ENCODE measurements at regions not wholly inside any gene's neighbourhood (a gene's known extent, or its start where the extent isn't known, plus 50 kb on each side); places are given as distances from the start of the nearest gene placed in this dataset.

GRCh38 chr13:31053091-31053490 lies 108.6 kb downstream of the HSPH1 start:
- no peak overlapping the region for H3K4me3 ChIP-seq (ENCODE audit: low read depth, poor library complexity, severe bottlenecking)
- peak in 1 of 2 donors; percentile 59 for DNase-seq (ENCODE audit: low spot score in 2 of 2)
- WGBS, 2 donors: 42 to 58% methylated on average over 7 of the region's 7 CpGs
- intact Hi-C loops (cut with DNase I; ENCODE audit: low total_unique reads): no loop called here
- TF ChIP-seq CTCF (IDR thresholded peaks at IDR 0.05) (no peak), POLR2A (IDR thresholded peaks at IDR 0.05) (no peak)

- intact Hi-C loops (cut with DNase I; ENCODE audit: low total_unique reads): no loop called here
- peak in 1 of 2 donors; percentile 56 for DNase-seq (ENCODE audit: low spot score in 2 of 2)
- H3K4me3 ChIP-seq (ENCODE audit: low read depth, poor library complexity, severe bottlenecking): no peak overlapping the region
- WGBS, 2 donors: 85 to 90% methylated on average over 8 of the region's 8 CpGs
- TF ChIP-seq POLR2A (IDR thresholded peaks at IDR 0.05) (no peak), CTCF (IDR thresholded peaks at IDR 0.05) (no peak)
These were observed 109.2 kb downstream of the HSPH1 start for GRCh38 chr13:31052478-31052877.

GRCh38 chr13:31051999-31052398 lies 109.7 kb downstream of the HSPH1 start:
- intact Hi-C loops (cut with DNase I; ENCODE audit: low total_unique reads): no loop called here
- TF ChIP-seq CTCF (IDR thresholded peaks at IDR 0.05) (no peak), POLR2A (IDR thresholded peaks at IDR 0.05) (no peak)
- 87 to 92% methylated on average over 8 of the region's 8 CpGs for WGBS, 2 donors
- H3K4me3 ChIP-seq (ENCODE audit: low read depth, poor library complexity, severe bottlenecking): no peak overlapping the region
- peak in 1 of 2 donors; percentile 12 for DNase-seq (ENCODE audit: low spot score in 2 of 2)

- intact Hi-C loops (cut with DNase I; ENCODE audit: low total_unique reads): no loop called here
- no peak for DNase-seq (ENCODE audit: low spot score in 2 of 2)
- no peak for TF ChIP-seq CTCF (IDR thresholded peaks at IDR 0.05)
- TF ChIP-seq POLR2A (IDR thresholded peaks at IDR 0.05): no peak
- WGBS, 2 donors: 80 to 89% methylated on average over 6 of the region's 6 CpGs
- H3K4me3 ChIP-seq (ENCODE audit: low read depth, poor library complexity, severe bottlenecking): no peak overlapping the region
These were observed 111.0 kb downstream of the HSPH1 start for GRCh38 chr13:31050486-31051400.

- TF ChIP-seq CTCF (IDR thresholded peaks at IDR 0.05) (no peak), POLR2A (IDR thresholded peaks at IDR 0.05) (no peak)
- 73 to 76% methylated on average over 6 of the region's 6 CpGs for WGBS, 2 donors
- intact Hi-C loops (cut with DNase I; ENCODE audit: low total_unique reads): loop anchor here (10.0 kb wide), 1 partner anchor 915 kb away; no protein-coding TSS in a partner anchor
- no peak overlapping the region for H3K4me3 ChIP-seq (ENCODE audit: low read depth, poor library complexity, severe bottlenecking)
- DNase-seq (ENCODE audit: low spot score in 2 of 2): no peak
These were observed 111.9 kb downstream of the HSPH1 start for GRCh38 chr13:31049833-31050232.

Measured in lower leg skin (tissue), 4 donors.